ENCODE measurements at regions not wholly inside any gene's neighbourhood (a gene's known extent, or its start where the extent isn't known, plus 50 kb on each side); places are given as distances from the start of the nearest gene placed in this dataset.
"Not testable (repeated sequence)": the region's sequence is repeated elsewhere in the genome, so short reads cannot be mapped to it uniquely, and the experiment has no call there.

GRCh38 chr2:101580528-101580927 is 105.6 kb upstream of the RFX8 start:
- Histone ChIP-seq H3K4me1 (ENCODE audit: insufficient read depth, low read length) (no peaks in the 10 kb centered on the region), H2AFZ (ENCODE audit: low read depth, low read length) (no peak overlapping the region), H3K36me3 (ENCODE audit: insufficient read depth, low read length) (no peaks in the 10 kb centered on the region), H3K4me2 (ENCODE audit: insufficient read depth, low read length) (no peak overlapping the region), H3K79me2 (ENCODE audit: insufficient read depth, low read length) (no peaks in the 10 kb centered on the region), H3K4me3 (ENCODE audit: low read depth in 1 of 2, low read length in 2 of 2) (no peak overlapping the region), H3K9me3 (ENCODE audit: insufficient read depth, low read length, severe bottlenecking) (no peaks in the 10 kb centered on the region), H3K9ac (ENCODE audit: low read depth, low read length) (no peak overlapping the region), H3K27ac (ENCODE audit: low read length) (no peak overlapping the region), H4K20me1 (ENCODE audit: insufficient read depth, low read length) (no peaks in the 10 kb centered on the region), H3K27me3 (ENCODE audit: insufficient read depth, low read length, poor library complexity) (no peaks in the 10 kb centered on the region)
- DNase-seq, result no peak
- TF ChIP-seq, protein P1, sequence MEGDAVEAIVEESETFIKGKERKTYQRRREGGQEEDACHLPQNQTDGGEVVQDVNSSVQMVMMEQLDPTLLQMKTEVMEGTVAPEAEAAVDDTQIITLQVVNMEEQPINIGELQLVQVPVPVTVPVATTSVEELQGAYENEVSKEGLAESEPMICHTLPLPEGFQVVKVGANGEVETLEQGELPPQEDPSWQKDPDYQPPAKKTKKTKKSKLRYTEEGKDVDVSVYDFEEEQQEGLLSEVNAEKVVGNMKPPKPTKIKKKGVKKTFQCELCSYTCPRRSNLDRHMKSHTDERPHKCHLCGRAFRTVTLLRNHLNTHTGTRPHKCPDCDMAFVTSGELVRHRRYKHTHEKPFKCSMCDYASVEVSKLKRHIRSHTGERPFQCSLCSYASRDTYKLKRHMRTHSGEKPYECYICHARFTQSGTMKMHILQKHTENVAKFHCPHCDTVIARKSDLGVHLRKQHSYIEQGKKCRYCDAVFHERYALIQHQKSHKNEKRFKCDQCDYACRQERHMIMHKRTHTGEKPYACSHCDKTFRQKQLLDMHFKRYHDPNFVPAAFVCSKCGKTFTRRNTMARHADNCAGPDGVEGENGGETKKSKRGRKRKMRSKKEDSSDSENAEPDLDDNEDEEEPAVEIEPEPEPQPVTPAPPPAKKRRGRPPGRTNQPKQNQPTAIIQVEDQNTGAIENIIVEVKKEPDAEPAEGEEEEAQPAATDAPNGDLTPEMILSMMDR (IDR thresholded peaks at IDR 0.05; ENCODE audit: borderline replicate concordance, extremely low read depth, low read length, poor library complexity, severe bottlenecking), result no peak
- no peak for TF ChIP-seq EZH2 (IDR thresholded peaks at IDR 0.05; ENCODE audit: borderline replicate concordance, low read depth, low read length, severe bottlenecking)
- ATAC-seq (ENCODE audit: insufficient read depth, low read depth), result no peak

DNA sequence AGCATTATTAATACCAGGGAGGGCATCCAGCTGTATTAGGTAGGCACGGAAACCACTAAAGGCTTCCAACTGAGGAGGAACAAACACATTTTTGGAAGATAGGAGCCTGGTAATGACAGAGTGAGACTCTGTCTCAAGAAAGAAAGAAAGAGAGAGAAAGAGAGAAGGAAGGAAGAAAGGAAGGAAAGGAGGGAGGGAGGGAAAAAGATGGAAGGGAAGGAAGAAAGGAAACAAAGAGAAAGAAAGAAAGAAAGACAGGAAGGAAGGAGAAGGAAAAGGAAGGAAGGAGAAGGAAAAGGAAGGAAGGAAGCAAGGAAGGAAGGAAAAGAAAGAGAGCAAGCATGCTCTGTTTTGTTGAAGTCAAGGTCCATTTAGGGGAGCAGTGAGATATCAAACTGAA is 103.8 kb upstream of the RFX8 start:
- no peak overlapping the region for H2AFZ ChIP-seq (ENCODE audit: low read depth, low read length)
- H3K4me2 ChIP-seq (ENCODE audit: insufficient read depth, low read length), result no peak overlapping the region
- no peak overlapping the region for H3K9ac ChIP-seq (ENCODE audit: low read depth, low read length)
- H3K27ac ChIP-seq (ENCODE audit: low read length), result no peak overlapping the region
- no peaks in the 10 kb centered on the region for H3K27me3 ChIP-seq (ENCODE audit: insufficient read depth, low read length, poor library complexity)
- no peaks in the 10 kb centered on the region for H3K4me1 ChIP-seq (ENCODE audit: insufficient read depth, low read length)
- DNase-seq (no peak), ATAC-seq (ENCODE audit: insufficient read depth, low read depth) (no peak)
- no peaks in the 10 kb centered on the region for H3K9me3 ChIP-seq (ENCODE audit: insufficient read depth, low read length, severe bottlenecking)
- H3K79me2 ChIP-seq (ENCODE audit: insufficient read depth, low read length), result no peaks in the 10 kb centered on the region
- H3K36me3 ChIP-seq (ENCODE audit: insufficient read depth, low read length), result no peaks in the 10 kb centered on the region
- H4K20me1 ChIP-seq (ENCODE audit: insufficient read depth, low read length), result no peaks in the 10 kb centered on the region
- no peak overlapping the region for H3K4me3 ChIP-seq (ENCODE audit: low read depth in 1 of 2, low read length in 2 of 2)
- TF ChIP-seq, protein P1 (IDR thresholded peaks at IDR 0.05; ENCODE audit: borderline replicate concordance, extremely low read depth, low read length, poor library complexity, severe bottlenecking), result no peak
- no peak for TF ChIP-seq EZH2 (IDR thresholded peaks at IDR 0.05; ENCODE audit: borderline replicate concordance, low read depth, low read length, severe bottlenecking)

- H3K9me3 ChIP-seq (ENCODE audit: insufficient read depth, low read length, severe bottlenecking); H3K27me3 ChIP-seq (ENCODE audit: insufficient read depth, low read length, poor library complexity); ATAC-seq (ENCODE audit: insufficient read depth, low read depth); H3K4me1 ChIP-seq (ENCODE audit: insufficient read depth, low read length); H4K20me1 ChIP-seq (ENCODE audit: insufficient read depth, low read length); DNase-seq; H3K79me2 ChIP-seq (ENCODE audit: insufficient read depth, low read length); H2AFZ ChIP-seq (ENCODE audit: low read depth, low read length); H3K9ac ChIP-seq (ENCODE audit: low read depth, low read length); H3K36me3 ChIP-seq (ENCODE audit: insufficient read depth, low read length); H3K4me2 ChIP-seq (ENCODE audit: insufficient read depth, low read length); H3K27ac ChIP-seq (ENCODE audit: low read length); H3K4me3 ChIP-seq (ENCODE audit: low read depth in 1 of 2, low read length in 2 of 2): not testable (repeated sequence)
Observed at GRCh38 chr2:101578135-101578534, 103.2 kb upstream of the RFX8 start.

GRCh38 chr2:101577173-101577572 is 102.3 kb upstream of the RFX8 start:
- ATAC-seq (ENCODE audit: insufficient read depth, low read depth) (no peak), DNase-seq (no peak)
- H3K27ac ChIP-seq (ENCODE audit: low read length), result no peak overlapping the region
- no peak for TF ChIP-seq EZH2 (IDR thresholded peaks at IDR 0.05; ENCODE audit: borderline replicate concordance, low read depth, low read length, severe bottlenecking)
- TF ChIP-seq, protein P1 (IDR thresholded peaks at IDR 0.05; ENCODE audit: borderline replicate concordance, extremely low read depth, low read length, poor library complexity, severe bottlenecking), result no peak
- no peaks in the 10 kb centered on the region for H4K20me1 ChIP-seq (ENCODE audit: insufficient read depth, low read length)
- no peaks in the 10 kb centered on the region for H3K4me1 ChIP-seq (ENCODE audit: insufficient read depth, low read length)
- no peak overlapping the region for H3K4me3 ChIP-seq (ENCODE audit: low read depth in 1 of 2, low read length in 2 of 2)
- no peaks in the 10 kb centered on the region for H3K79me2 ChIP-seq (ENCODE audit: insufficient read depth, low read length)
- no peak overlapping the region for H3K4me2 ChIP-seq (ENCODE audit: insufficient read depth, low read length)
- H3K9me3 ChIP-seq (ENCODE audit: insufficient read depth, low read length, severe bottlenecking), result no peaks in the 10 kb centered on the region
- H3K36me3 ChIP-seq (ENCODE audit: insufficient read depth, low read length), result no peaks in the 10 kb centered on the region
- H2AFZ ChIP-seq (ENCODE audit: low read depth, low read length), result no peak overlapping the region
- no peak overlapping the region for H3K9ac ChIP-seq (ENCODE audit: low read depth, low read length)
- H3K27me3 ChIP-seq (ENCODE audit: insufficient read depth, low read length, poor library complexity), result no peaks in the 10 kb centered on the region
